Activated CD8-positive, alpha-beta memory T cell treated with anti-CD3 and anti-CD28 coated beads for 36 hours (primary cell): ENCODE measurements at regions not wholly inside any gene's neighbourhood (a gene's known extent, or its start where the extent isn't known, plus 50 kb on each side); places are given as distances from the start of the nearest gene placed in this dataset.
"Not testable (repeated sequence)": the region's sequence is repeated elsewhere in the genome, so short reads cannot be mapped to it uniquely, and the experiment has no call there.

ENCODE experiments used
- CTCF ChIA-PET: fragments of 350-600 bp; sonication (Branson Sonifier 250); formaldehyde crosslinking; loops from one replicate; lab custom pipeline; 2021; ENCODE audit warnings: antibody characterized with exemption; lab: Charles Lee
- POLR2A ChIA-PET: fragments of 350-600 bp; sonication (Branson Sonifier 250); formaldehyde crosslinking; loops from one replicate; lab custom pipeline; 2021; ENCODE audit warnings: antibody characterized with exemption; lab: Charles Lee

- CTCF ChIA-PET, result no interaction called here
- POLR2A ChIA-PET, result no interaction called here
These were observed 303.9 kb upstream of the KCND2 start for GRCh38 chr7:119969054-119969453.

- POLR2A ChIA-PET, result no interaction called here
- CTCF ChIA-PET, result no interaction called here
These were observed 303.2 kb upstream of the KCND2 start for GRCh38 chr7:119969763-119970162.

GRCh38 chr7:119974972-119975371 lies 298.0 kb upstream of the KCND2 start:
- ChIA-PET POLR2A (no interaction called here), CTCF (no interaction called here)

- CTCF ChIA-PET, result no interaction called here
- POLR2A ChIA-PET, result no interaction called here
These were observed 290.1 kb upstream of the KCND2 start for GRCh38 chr7:119982884-119983283.

GRCh38 chr7:119983468-119983867 lies 289.5 kb upstream of the KCND2 start:
- ChIA-PET CTCF (no interaction called here), POLR2A (no interaction called here)

GRCh38 chr7:119984247-119984646 lies 288.7 kb upstream of the KCND2 start:
- ChIA-PET POLR2A (no interaction called here), CTCF (no interaction called here)

GRCh38 chr7:119988401-119988800 lies 284.6 kb upstream of the KCND2 start:
- ChIA-PET POLR2A (no interaction called here), CTCF (no interaction called here)

- ChIA-PET POLR2A (no interaction called here), CTCF (no interaction called here)
These were observed 278.0 kb upstream of the KCND2 start for GRCh38 chr7:119994928-119995327.

GRCh38 chr7:119996634-119997033 lies 276.3 kb upstream of the KCND2 start:
- POLR2A ChIA-PET, result no interaction called here
- CTCF ChIA-PET, result no interaction called here

GRCh38 chr7:119999738-120000475 lies 273.1 kb upstream of the KCND2 start:
- CTCF ChIA-PET, result no interaction called here
- POLR2A ChIA-PET, result no interaction called here

GRCh38 chr7:120005720-120006119 lies 267.3 kb upstream of the KCND2 start:
- POLR2A ChIA-PET, result no interaction called here
- CTCF ChIA-PET, result no interaction called here

- CTCF ChIA-PET, POLR2A ChIA-PET: not testable (repeated sequence)
These were observed 258.7 kb upstream of the KCND2 start for GRCh38 chr7:120014301-120014700.

GRCh38 chr7:120014925-120015465 lies 258.0 kb upstream of the KCND2 start:
- CTCF ChIA-PET, result no interaction called here
- POLR2A ChIA-PET, result no interaction called here

- ChIA-PET POLR2A (no interaction called here), CTCF (no interaction called here)
These were observed 251.9 kb upstream of the KCND2 start for GRCh38 chr7:120021085-120021484.

- ChIA-PET CTCF (no interaction called here), POLR2A (no interaction called here)
These were observed 249.3 kb upstream of the KCND2 start for GRCh38 chr7:120023494-120024167.

- ChIA-PET POLR2A (no interaction called here), CTCF (no interaction called here)
These were observed 244.3 kb upstream of the KCND2 start for GRCh38 chr7:120028636-120029035.

- POLR2A ChIA-PET, result no interaction called here
- CTCF ChIA-PET, result no interaction called here
These were observed 242.1 kb upstream of the KCND2 start for GRCh38 chr7:120030876-120031275.

- POLR2A ChIA-PET, result no interaction called here
- CTCF ChIA-PET, result no interaction called here
These were observed 239.9 kb upstream of the KCND2 start for GRCh38 chr7:120033114-120033513.

GRCh38 chr7:120039138-120039537 lies 233.8 kb upstream of the KCND2 start:
- CTCF ChIA-PET, result no interaction called here

GRCh38 chr7:120041798-120042197 lies 231.2 kb upstream of the KCND2 start:
- ChIA-PET POLR2A (no interaction called here), CTCF (no interaction called here)

More at GRCh38 chr7:120039138-120039537, 233.8 kb upstream of the KCND2 start:
- POLR2A ChIA-PET, result no interaction called here

- CTCF ChIA-PET, result no interaction called here
- POLR2A ChIA-PET, result no interaction called here
These were observed 229.7 kb upstream of the KCND2 start for GRCh38 chr7:120043250-120043649.
